Smooth muscle cell (in vitro differentiated cells): ENCODE measurements at regions not wholly inside any gene's neighbourhood (a gene's known extent, or its start where the extent isn't known, plus 50 kb on each side); places are given as distances from the start of the nearest gene placed in this dataset.

ENCODE experiments used
- DNase-seq: peaks from one replicate; lab custom pipeline; 2025; ENCODE audit not compliant: unreplicated experiment; lab: John Stamatoyannopoulos, UW
- H2AFZ ChIP-seq: fragments of 200-600 bp; sonication (generic); 2 replicates; pipeline ENCODE4 v1.6.0; 2016; ENCODE audit warnings: antibody characterized with exemption, low read depth, mild to moderate bottlenecking
- H3F3A ChIP-seq: fragments of 200-600 bp; sonication (generic); 2 replicates; pipeline ENCODE4 v1.6.0; 2017; ENCODE audit warnings: antibody characterized with exemption, low read depth
- H3K27ac ChIP-seq: fragments of 200-600 bp; sonication (generic); 2 replicates; pipeline ENCODE4 v1.5.1; 2016; ENCODE audit warnings: low read depth, mild to moderate bottlenecking
- H3K27me3 ChIP-seq: fragments of 200-600 bp; sonication (generic); 2 replicates; pipeline ENCODE4 v1.6.1; 2016; ENCODE audit warnings: low read depth, mild to moderate bottlenecking
- H3K36me3 ChIP-seq: fragments of 200-600 bp; sonication (generic); 2 replicates; pipeline ENCODE4 v1.5.1; 2016; ENCODE audit warnings: low read depth
- H3K4me1 ChIP-seq: fragments of 200-600 bp; sonication (generic); 2 replicates; pipeline ENCODE4 v1.5.1; 2016; ENCODE audit warnings: low read depth
- H3K4me2 ChIP-seq: fragments of 200-600 bp; sonication (generic); 2 replicates; pipeline ENCODE4 v1.6.0; 2016; ENCODE audit warnings: mild to moderate bottlenecking
- H3K4me3 ChIP-seq: fragments of 200-600 bp; sonication (generic); 2 replicates; pipeline ENCODE4 v1.5.1; 2016; ENCODE audit warnings: mild to moderate bottlenecking
- H3K79me2 ChIP-seq: fragments of 200-600 bp; sonication (generic); 2 replicates; pipeline ENCODE4 v1.6.0; 2016; ENCODE audit warnings: low read depth, mild to moderate bottlenecking
- H3K9ac ChIP-seq: fragments of 200-600 bp; sonication (generic); 2 replicates; pipeline ENCODE4 v1.6.0; 2016; ENCODE audit warnings: low read depth
- H3K9me3 ChIP-seq: fragments of 200-600 bp; sonication (generic); replicated peaks from 2 replicates; pipeline ENCODE4 v1.5.1; 2016; ENCODE audit warnings: low read depth
- H4K20me1 ChIP-seq: fragments of 200-600 bp; sonication (generic); 2 replicates; pipeline ENCODE4 v1.6.0; 2016; ENCODE audit warnings: low read depth
- WGBS: methylation state at CpG from one replicate; pipeline ENCODE4 v1.1.7; 2016; ENCODE audit warnings: low lambda C conversion rate; 5-methylcytosine and 5-hydroxymethylcytosine counted together
- TF ChIP-seq, protein P1 (sequence below): fragments of 200-600 bp; sonication (generic); IDR thresholded peaks from 2 replicates; pipeline ENCODE4 v1.5.1; 2017; ENCODE audit warnings: borderline replicate concordance, mild to moderate bottlenecking, antibody characterized with exemption; ENCODE audit not compliant: insufficient read depth, poor library complexity, severe bottlenecking

DNA sequence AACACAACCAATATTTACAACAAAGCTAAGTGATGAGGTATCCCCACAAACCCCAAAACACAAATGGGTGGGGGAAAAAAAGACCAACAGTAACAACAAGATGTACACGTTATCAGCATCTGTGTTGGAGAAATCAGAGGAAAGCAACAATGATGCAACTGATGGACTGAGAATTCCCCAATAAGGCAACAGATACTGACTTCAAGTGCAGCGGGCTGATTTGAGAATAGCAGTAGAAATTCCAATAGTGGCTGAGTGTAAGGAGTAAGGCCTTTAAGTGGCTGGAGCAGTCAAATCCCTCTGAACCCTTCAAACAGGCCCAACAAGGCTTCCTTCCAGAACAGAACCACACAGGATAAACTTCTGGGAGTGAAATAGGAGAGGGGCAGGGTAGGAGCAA is 97.6 kb downstream of the TM2D1 start:
- WGBS, result 98% methylated on average over 2 of the region's 2 CpGs

DNA sequence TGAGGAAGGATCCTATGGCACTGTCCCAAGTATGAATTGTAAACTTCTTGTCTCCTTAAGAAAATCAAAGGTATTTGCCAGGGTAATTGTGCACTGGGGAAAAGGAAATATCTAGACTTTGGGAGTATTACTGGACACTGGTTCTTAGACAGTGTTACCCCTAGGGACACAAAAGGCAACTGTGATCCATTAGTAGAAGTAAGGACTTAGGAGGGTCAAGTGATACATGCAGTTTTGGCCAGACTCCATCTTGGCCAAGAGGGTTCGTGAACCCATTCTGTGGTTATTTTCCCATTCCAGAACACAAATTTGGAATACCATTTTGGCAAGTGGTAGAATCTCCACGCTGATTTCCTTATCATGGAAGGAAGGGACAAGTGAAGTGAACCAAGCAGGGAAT is 98.1 kb downstream of the TM2D1 start:
- Histone ChIP-seq H3K9me3 (no peaks in the 10 kb centered on the region), H3K9ac (no peak overlapping the region), H3K4me2 (no peak overlapping the region), H4K20me1 (no peaks in the 10 kb centered on the region), H3F3A (no peaks in the 10 kb centered on the region), H3K4me3 (no peak overlapping the region), H2AFZ (no peak overlapping the region), H3K27ac (no peak overlapping the region), H3K27me3 (no peaks in the 10 kb centered on the region), H3K4me1 (no peaks in the 10 kb centered on the region), H3K79me2 (no peaks in the 10 kb centered on the region), H3K36me3 (no peaks in the 10 kb centered on the region)
- TF ChIP-seq, protein P1, sequence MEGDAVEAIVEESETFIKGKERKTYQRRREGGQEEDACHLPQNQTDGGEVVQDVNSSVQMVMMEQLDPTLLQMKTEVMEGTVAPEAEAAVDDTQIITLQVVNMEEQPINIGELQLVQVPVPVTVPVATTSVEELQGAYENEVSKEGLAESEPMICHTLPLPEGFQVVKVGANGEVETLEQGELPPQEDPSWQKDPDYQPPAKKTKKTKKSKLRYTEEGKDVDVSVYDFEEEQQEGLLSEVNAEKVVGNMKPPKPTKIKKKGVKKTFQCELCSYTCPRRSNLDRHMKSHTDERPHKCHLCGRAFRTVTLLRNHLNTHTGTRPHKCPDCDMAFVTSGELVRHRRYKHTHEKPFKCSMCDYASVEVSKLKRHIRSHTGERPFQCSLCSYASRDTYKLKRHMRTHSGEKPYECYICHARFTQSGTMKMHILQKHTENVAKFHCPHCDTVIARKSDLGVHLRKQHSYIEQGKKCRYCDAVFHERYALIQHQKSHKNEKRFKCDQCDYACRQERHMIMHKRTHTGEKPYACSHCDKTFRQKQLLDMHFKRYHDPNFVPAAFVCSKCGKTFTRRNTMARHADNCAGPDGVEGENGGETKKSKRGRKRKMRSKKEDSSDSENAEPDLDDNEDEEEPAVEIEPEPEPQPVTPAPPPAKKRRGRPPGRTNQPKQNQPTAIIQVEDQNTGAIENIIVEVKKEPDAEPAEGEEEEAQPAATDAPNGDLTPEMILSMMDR, result no peak
- DNase-seq, result no peak
- 94% methylated on average over 2 of the region's 2 CpGs for WGBS

More for the DNA sequence above, 97.6 kb downstream of the TM2D1 start:
- H3K79me2 ChIP-seq, result no peaks in the 10 kb centered on the region
- no peak overlapping the region for H3K4me2 ChIP-seq
- H3K27me3 ChIP-seq, result no peaks in the 10 kb centered on the region
- no peaks in the 10 kb centered on the region for H3F3A ChIP-seq
- no peak overlapping the region for H3K27ac ChIP-seq
- no peak overlapping the region for H2AFZ ChIP-seq
- no peaks in the 10 kb centered on the region for H3K36me3 ChIP-seq
- no peak for DNase-seq
- H3K9me3 ChIP-seq, result no peaks in the 10 kb centered on the region
- no peak overlapping the region for H3K4me3 ChIP-seq
- H4K20me1 ChIP-seq, result no peaks in the 10 kb centered on the region
- H3K9ac ChIP-seq, result no peak overlapping the region
- H3K4me1 ChIP-seq, result no peaks in the 10 kb centered on the region
- TF ChIP-seq, protein P1, result no peak

DNA sequence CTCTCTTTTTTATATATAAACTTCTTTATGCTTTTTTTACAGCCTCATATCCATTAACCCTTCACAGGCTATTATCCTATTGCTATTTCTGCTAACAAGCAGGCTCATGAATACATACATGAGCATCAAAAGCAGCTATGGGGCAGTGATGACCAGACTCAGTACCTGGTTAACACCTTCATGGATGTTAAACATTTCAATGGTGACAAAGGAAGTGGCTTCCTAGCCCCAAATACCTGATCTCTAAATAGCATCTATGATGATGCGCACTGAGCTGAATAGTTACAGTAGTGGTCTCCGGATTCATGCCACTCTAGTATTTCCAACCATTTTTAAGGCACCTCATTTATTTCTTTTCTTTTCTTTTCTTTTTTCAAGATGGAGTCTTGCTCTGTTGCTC is 101.1 kb downstream of the TM2D1 start:
- no peak for DNase-seq
- Histone ChIP-seq H2AFZ (no peak overlapping the region), H3K9me3 (no peaks in the 10 kb centered on the region), H3K4me1 (no peaks in the 10 kb centered on the region), H3K79me2 (no peaks in the 10 kb centered on the region), H3K27ac (no peak overlapping the region), H3K4me3 (no peak overlapping the region), H3K27me3 (no peaks in the 10 kb centered on the region), H3K9ac (no peak overlapping the region), H3K36me3 (no peaks in the 10 kb centered on the region), H4K20me1 (no peaks in the 10 kb centered on the region), H3F3A (no peaks in the 10 kb centered on the region), H3K4me2 (no peak overlapping the region)
- WGBS, result 92% methylated on average over 2 of the region's 2 CpGs
- TF ChIP-seq, protein P1, result no peak

DNA sequence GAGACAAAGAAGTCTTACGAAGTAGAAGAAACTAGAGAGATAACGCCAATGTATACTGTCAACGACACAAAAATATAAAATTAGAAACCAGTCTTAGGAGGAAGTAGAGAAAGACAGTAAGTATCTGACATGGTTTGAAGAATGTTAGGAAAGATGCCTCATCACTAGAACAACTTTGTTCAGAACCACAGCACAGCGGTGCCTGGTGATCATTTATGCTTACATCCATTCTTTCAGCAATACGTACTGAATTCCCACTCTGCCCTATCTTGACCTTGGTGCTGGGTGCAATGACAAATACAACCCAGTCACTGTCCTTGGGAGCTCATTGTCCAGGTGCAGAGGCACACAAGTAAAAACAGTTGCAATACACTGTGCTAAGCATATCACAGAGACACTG is 104.4 kb downstream of the TM2D1 start:
- H3K36me3 ChIP-seq, result no peaks in the 10 kb centered on the region
- H2AFZ ChIP-seq, result no peak overlapping the region
- no peaks in the 10 kb centered on the region for H4K20me1 ChIP-seq
- no peaks in the 10 kb centered on the region for H3K79me2 ChIP-seq
- TF ChIP-seq, protein P1, result no peak
- H3K27ac ChIP-seq, result no peak overlapping the region
- WGBS, result 84% methylated on average over 5 of the region's 5 CpGs
- no peaks in the 10 kb centered on the region for H3K9me3 ChIP-seq
- H3K9ac ChIP-seq, result no peak overlapping the region
- H3K27me3 ChIP-seq, result no peaks in the 10 kb centered on the region
- H3K4me1 ChIP-seq, result no peaks in the 10 kb centered on the region
- H3K4me2 ChIP-seq, result no peak overlapping the region
- H3K4me3 ChIP-seq, result no peak overlapping the region
- no peaks in the 10 kb centered on the region for H3F3A ChIP-seq
- DNase-seq, result no peak
